ENCODE measurements at regions not wholly inside any gene's neighbourhood (a gene's known extent, or its start where the extent isn't known, plus 50 kb on each side); places are given as distances from the start of the nearest gene placed in this dataset.
"Not testable (repeated sequence)": the region's sequence is repeated elsewhere in the genome, so short reads cannot be mapped to it uniquely, and the experiment has no call there.

GRCh38 chr13:70612881-70613280 is 504.6 kb upstream of the KLHL1 start:
- no peak for DNase-seq

- no peak for DNase-seq
These were observed 496.2 kb upstream of the KLHL1 start for GRCh38 chr13:70604448-70604847.

GRCh38 chr13:70593716-70594115 is 485.5 kb upstream of the KLHL1 start:
- no peak for DNase-seq

GRCh38 chr13:70585109-70585508 is 476.9 kb upstream of the KLHL1 start:
- DNase-seq = no peak

- no peak for DNase-seq
These were observed 472.6 kb upstream of the KLHL1 start for GRCh38 chr13:70580825-70581224.

GRCh38 chr13:70579941-70580340 is 471.7 kb upstream of the KLHL1 start:
- DNase-seq = no peak

- no peak for DNase-seq
These were observed 463.0 kb upstream of the KLHL1 start for GRCh38 chr13:70571221-70571620.

- no peak for DNase-seq
These were observed 460.3 kb upstream of the KLHL1 start for GRCh38 chr13:70568571-70568970.

GRCh38 chr13:70544706-70545105 is 436.5 kb upstream of the KLHL1 start:
- DNase-seq = no peak

- DNase-seq = no peak
These were observed 433.2 kb upstream of the KLHL1 start for GRCh38 chr13:70541451-70541850.

GRCh38 chr13:70534466-70534865 is 426.2 kb upstream of the KLHL1 start:
- no peak for DNase-seq

GRCh38 chr13:70529652-70530051 is 421.4 kb upstream of the KLHL1 start:
- DNase-seq = no peak

GRCh38 chr13:70527599-70527998 is 419.3 kb upstream of the KLHL1 start:
- DNase-seq = no peak

- no peak for DNase-seq
These were observed 415.4 kb upstream of the KLHL1 start for GRCh38 chr13:70523622-70524021.

- no peak for DNase-seq
These were observed 412.2 kb upstream of the KLHL1 start for GRCh38 chr13:70520275-70521036.

- no peak for DNase-seq
These were observed 409.8 kb upstream of the KLHL1 start for GRCh38 chr13:70518081-70518480.

GRCh38 chr13:70516226-70516625 is 408.0 kb upstream of the KLHL1 start:
- no peak for DNase-seq

- not testable (repeated sequence) for DNase-seq
These were observed 403.7 kb upstream of the KLHL1 start for GRCh38 chr13:70511861-70512417.

GRCh38 chr13:70505809-70506208 is 397.6 kb upstream of the KLHL1 start:
- no peak for DNase-seq

- no peak for DNase-seq
These were observed 394.7 kb upstream of the KLHL1 start for GRCh38 chr13:70502944-70503343.

GRCh38 chr13:70490320-70490935 is 382.2 kb upstream of the KLHL1 start:
- DNase-seq = no peak

- no peak for DNase-seq
These were observed 376.7 kb upstream of the KLHL1 start for GRCh38 chr13:70484931-70485330.

- no peak for DNase-seq
These were observed 375.5 kb upstream of the KLHL1 start for GRCh38 chr13:70483599-70484276.

GRCh38 chr13:70473907-70474306 is 365.7 kb upstream of the KLHL1 start:
- DNase-seq = no peak

All from activated CD8-positive, alpha-beta memory T cell treated with anti-CD3 and anti-CD28 coated beads for 24 hours (primary cell).